Neural progenitor cell (in vitro differentiated cells): ENCODE measurements at regions not wholly inside any gene's neighbourhood (a gene's known extent, or its start where the extent isn't known, plus 50 kb on each side); places are given as distances from the start of the nearest gene placed in this dataset.

Experiments
- EZH2 ChIP-seq: fragments of 200-600 bp; sonication (generic); IDR thresholded peaks from 2 replicates; pipeline ENCODE4 v1.6.1; 2017; ENCODE audit warnings: antibody characterized with exemption, mild to moderate bottlenecking, moderate library complexity
- TF ChIP-seq, protein P1 (sequence below): fragments of 200-600 bp; sonication (generic); IDR thresholded peaks from 2 replicates; pipeline ENCODE4 v1.5.1; 2017; ENCODE audit warnings: antibody characterized with exemption, mild to moderate bottlenecking

DNA sequence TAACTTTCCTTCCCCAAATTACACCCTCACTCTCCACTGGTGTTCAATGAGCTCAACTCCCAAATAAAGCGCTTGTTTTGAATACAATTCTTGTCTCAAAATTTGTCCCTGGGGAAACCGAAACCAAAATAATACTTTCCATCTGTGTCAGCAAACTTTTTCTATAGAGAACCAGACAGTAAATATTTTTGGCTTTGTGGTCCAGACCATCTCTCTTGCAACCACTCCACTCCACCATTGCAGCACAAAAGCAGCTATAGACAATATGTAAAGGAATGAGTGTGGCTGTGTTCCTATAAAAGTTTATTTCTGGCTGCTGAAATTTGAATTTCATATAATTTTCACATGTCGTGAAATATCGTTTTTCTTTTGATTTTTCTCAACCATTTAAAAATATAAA, 84.6 kb upstream of the ERCC4 start:
- no peak for TF ChIP-seq EZH2
- TF ChIP-seq, protein P1, sequence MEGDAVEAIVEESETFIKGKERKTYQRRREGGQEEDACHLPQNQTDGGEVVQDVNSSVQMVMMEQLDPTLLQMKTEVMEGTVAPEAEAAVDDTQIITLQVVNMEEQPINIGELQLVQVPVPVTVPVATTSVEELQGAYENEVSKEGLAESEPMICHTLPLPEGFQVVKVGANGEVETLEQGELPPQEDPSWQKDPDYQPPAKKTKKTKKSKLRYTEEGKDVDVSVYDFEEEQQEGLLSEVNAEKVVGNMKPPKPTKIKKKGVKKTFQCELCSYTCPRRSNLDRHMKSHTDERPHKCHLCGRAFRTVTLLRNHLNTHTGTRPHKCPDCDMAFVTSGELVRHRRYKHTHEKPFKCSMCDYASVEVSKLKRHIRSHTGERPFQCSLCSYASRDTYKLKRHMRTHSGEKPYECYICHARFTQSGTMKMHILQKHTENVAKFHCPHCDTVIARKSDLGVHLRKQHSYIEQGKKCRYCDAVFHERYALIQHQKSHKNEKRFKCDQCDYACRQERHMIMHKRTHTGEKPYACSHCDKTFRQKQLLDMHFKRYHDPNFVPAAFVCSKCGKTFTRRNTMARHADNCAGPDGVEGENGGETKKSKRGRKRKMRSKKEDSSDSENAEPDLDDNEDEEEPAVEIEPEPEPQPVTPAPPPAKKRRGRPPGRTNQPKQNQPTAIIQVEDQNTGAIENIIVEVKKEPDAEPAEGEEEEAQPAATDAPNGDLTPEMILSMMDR, result no peak
